DMS 273 (cell line): ENCODE measurements at regions not wholly inside any gene's neighbourhood (a gene's known extent, or its start where the extent isn't known, plus 50 kb on each side); places are given as distances from the start of the nearest gene placed in this dataset.
"Not testable (repeated sequence)": the region's sequence is repeated elsewhere in the genome, so short reads cannot be mapped to it uniquely, and the experiment has no call there.

Experiments
- DNase-seq: peaks from one replicate; lab custom pipeline; 2025; ENCODE audit not compliant: unreplicated experiment; lab: John Stamatoyannopoulos, UW

GRCh38 chr9:41771693-41772092, 357.5 kb downstream of the CNTNAP3B start:
- not testable (repeated sequence) for DNase-seq

- DNase-seq: not testable (repeated sequence)
Observed at GRCh38 chr9:41754822-41755221, 374.4 kb downstream of the CNTNAP3B start.

GRCh38 chr9:41754403-41754802, 374.8 kb downstream of the CNTNAP3B start:
- not testable (repeated sequence) for DNase-seq

- DNase-seq: not testable (repeated sequence)
Observed at GRCh38 chr9:41741897-41742296, 387.3 kb downstream of the CNTNAP3B start.

- not testable (repeated sequence) for DNase-seq
Observed at GRCh38 chr9:41741173-41741572, 388.1 kb downstream of the CNTNAP3B start.

- not testable (repeated sequence) for DNase-seq
Observed at GRCh38 chr9:41738681-41739080, 390.5 kb downstream of the CNTNAP3B start.

- DNase-seq: not testable (repeated sequence)
Observed at GRCh38 chr9:41699190-41699589, 430.0 kb downstream of the CNTNAP3B start.

- DNase-seq: not testable (repeated sequence)
Observed at GRCh38 chr9:41697080-41697479, 432.1 kb downstream of the CNTNAP3B start.

- DNase-seq: not testable (repeated sequence)
Observed at GRCh38 chr9:41679312-41679711, 449.9 kb downstream of the CNTNAP3B start.

GRCh38 chr9:41663497-41664036, 465.7 kb downstream of the CNTNAP3B start:
- DNase-seq: not testable (repeated sequence)

- DNase-seq: not testable (repeated sequence)
Observed at GRCh38 chr9:41658706-41659105, 469.6 kb upstream of the ZNG1F start.

GRCh38 chr9:41658116-41658515, 469.0 kb upstream of the ZNG1F start:
- not testable (repeated sequence) for DNase-seq

GRCh38 chr9:41657141-41657540, 468.0 kb upstream of the ZNG1F start:
- not testable (repeated sequence) for DNase-seq

GRCh38 chr9:41655071-41655554, 466.0 kb upstream of the ZNG1F start:
- DNase-seq: peak; percentile 33

GRCh38 chr9:41654349-41654748, 465.2 kb upstream of the ZNG1F start:
- not testable (repeated sequence) for DNase-seq

GRCh38 chr9:41653560-41654340, 464.6 kb upstream of the ZNG1F start:
- DNase-seq: not testable (repeated sequence)

GRCh38 chr9:41652800-41653199, 463.7 kb upstream of the ZNG1F start:
- not testable (repeated sequence) for DNase-seq

GRCh38 chr9:41652100-41652713, 463.1 kb upstream of the ZNG1F start:
- not testable (repeated sequence) for DNase-seq

GRCh38 chr9:41650086-41650485, 461.0 kb upstream of the ZNG1F start:
- not testable (repeated sequence) for DNase-seq

GRCh38 chr9:41648564-41648963, 459.4 kb upstream of the ZNG1F start:
- not testable (repeated sequence) for DNase-seq

- DNase-seq: not testable (repeated sequence)
Observed at GRCh38 chr9:41646246-41646645, 457.1 kb upstream of the ZNG1F start.
